ENCODE measurements at regions not wholly inside any gene's neighbourhood (a gene's known extent, or its start where the extent isn't known, plus 50 kb on each side); places are given as distances from the start of the nearest gene placed in this dataset.

DNA sequence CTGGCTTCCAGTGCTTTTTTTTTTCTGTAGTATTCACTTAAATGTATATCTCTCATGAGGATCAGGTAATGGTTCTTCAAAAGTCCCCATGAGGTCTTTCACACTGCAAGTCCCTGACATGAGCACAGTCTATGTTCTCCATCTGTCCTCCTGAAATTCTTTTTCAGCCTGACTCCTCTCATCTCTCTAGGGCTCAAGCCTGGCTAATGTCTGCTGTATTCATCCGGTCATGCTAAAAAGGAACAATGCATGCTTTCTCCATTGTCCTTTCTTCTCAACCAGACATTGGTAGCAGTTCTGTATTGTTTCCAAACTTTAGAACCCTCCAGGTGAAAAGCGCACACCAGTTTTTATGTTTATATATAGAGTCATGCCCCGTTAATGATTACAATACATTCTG, 368.3 kb upstream of the OLFM3 start:
- no CpG with 5 or more reads among the region's 3 CpGs for WGBS (ENCODE audit: insufficient coverage, insufficient read length)

DNA sequence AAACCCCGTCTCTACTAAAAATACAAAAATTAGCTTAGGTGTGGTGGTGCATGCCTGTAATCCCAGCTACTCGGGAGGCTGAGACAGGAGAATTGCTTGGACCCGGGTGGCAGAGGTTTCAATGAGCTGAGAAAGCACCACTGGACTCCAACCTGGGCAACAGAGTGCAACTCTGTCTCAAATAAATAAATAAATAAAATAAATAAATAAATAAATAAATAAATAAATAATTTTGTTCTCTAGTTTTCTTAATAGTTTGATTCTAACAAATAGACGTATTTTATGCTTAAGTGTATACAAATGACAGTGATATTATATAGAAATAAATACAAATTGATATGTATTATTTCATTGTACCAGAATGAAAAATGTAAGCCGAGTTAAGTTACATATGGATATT, 339.9 kb upstream of the OLFM3 start:
- no CpG with 5 or more reads among the region's 5 CpGs for WGBS (ENCODE audit: insufficient coverage, insufficient read length)
- Histone ChIP-seq H3K9me3 (ENCODE audit: control insufficient read depth, insufficient read depth, low read length) (no peaks in the 10 kb centered on the region), H3K36me3 (ENCODE audit: control insufficient read depth, insufficient read depth, low read length) (no peaks in the 10 kb centered on the region)

More for the DNA sequence above, 368.3 kb upstream of the OLFM3 start:
- Histone ChIP-seq H3K4me1 (ENCODE audit: control insufficient read depth, insufficient read depth, low read length) (no peaks in the 10 kb centered on the region), H3K36me3 (ENCODE audit: control insufficient read depth, insufficient read depth, low read length) (no peaks in the 10 kb centered on the region), H3K9me3 (ENCODE audit: control insufficient read depth, insufficient read depth, low read length) (no peaks in the 10 kb centered on the region), H3K27ac (ENCODE audit: low read length) (no peak overlapping the region), H3K27me3 (ENCODE audit: control insufficient read depth, insufficient read depth, low read length) (no peaks in the 10 kb centered on the region), H3K4me3 (ENCODE audit: low read length) (no peak overlapping the region)
- DNase-seq (ENCODE audit: low read depth, low spot score) = no peak

GRCh38 chr1:102318104-102318806, 321.5 kb upstream of the OLFM3 start:
- Histone ChIP-seq H3K4me1 (ENCODE audit: control insufficient read depth, insufficient read depth, low read length) (no peaks in the 10 kb centered on the region), H3K36me3 (ENCODE audit: control insufficient read depth, insufficient read depth, low read length) (no peaks in the 10 kb centered on the region), H3K27me3 (ENCODE audit: control insufficient read depth, insufficient read depth, low read length) (no peaks in the 10 kb centered on the region), H3K4me3 (ENCODE audit: low read length) (no peak overlapping the region), H3K27ac (ENCODE audit: low read length) (no peak overlapping the region), H3K9me3 (ENCODE audit: control insufficient read depth, insufficient read depth, low read length) (no peaks in the 10 kb centered on the region)
- no peak for DNase-seq (ENCODE audit: low read depth, low spot score)
- no CpG with 5 or more reads among the region's 4 CpGs for WGBS (ENCODE audit: insufficient coverage, insufficient read length)

More for the DNA sequence above, 339.9 kb upstream of the OLFM3 start:
- Histone ChIP-seq H3K4me1 (ENCODE audit: control insufficient read depth, insufficient read depth, low read length) (no peaks in the 10 kb centered on the region), H3K27me3 (ENCODE audit: control insufficient read depth, insufficient read depth, low read length) (no peaks in the 10 kb centered on the region), H3K4me3 (ENCODE audit: low read length) (no peak overlapping the region), H3K27ac (ENCODE audit: low read length) (no peak overlapping the region)
- no peak for DNase-seq (ENCODE audit: low read depth, low spot score)

DNA sequence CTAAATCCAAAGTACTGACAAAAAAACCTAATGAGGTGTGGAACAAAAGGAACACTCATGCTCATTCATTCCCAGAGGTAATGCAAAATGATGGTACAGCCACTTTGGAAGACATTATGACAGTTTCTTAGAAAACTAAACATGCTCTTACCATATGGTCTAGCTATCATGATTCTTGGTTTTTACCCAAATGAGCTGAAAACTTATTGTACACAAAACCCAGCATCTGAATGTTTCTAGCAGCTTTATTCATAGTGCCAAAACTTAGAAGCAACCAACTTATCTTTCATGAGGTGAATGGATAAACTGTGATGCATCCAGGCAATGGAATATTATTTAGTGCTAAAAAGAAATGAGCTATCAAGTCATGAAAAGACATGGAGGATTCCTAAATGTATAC, 318.4 kb upstream of the OLFM3 start:
- no peak overlapping the region for H3K4me3 ChIP-seq (ENCODE audit: low read length)
- no peak for DNase-seq (ENCODE audit: low read depth, low spot score)

GRCh38 chr1:102296116-102296515, 299.4 kb upstream of the OLFM3 start:
- no peak overlapping the region for H3K4me3 ChIP-seq (ENCODE audit: low read length)
- no peak overlapping the region for H3K27ac ChIP-seq (ENCODE audit: low read length)
- no peaks in the 10 kb centered on the region for H3K4me1 ChIP-seq (ENCODE audit: control insufficient read depth, insufficient read depth, low read length)
- no peaks in the 10 kb centered on the region for H3K27me3 ChIP-seq (ENCODE audit: control insufficient read depth, insufficient read depth, low read length)
- DNase-seq (ENCODE audit: low read depth, low spot score) = no peak
- H3K9me3 ChIP-seq (ENCODE audit: control insufficient read depth, insufficient read depth, low read length) = no peaks in the 10 kb centered on the region
- no CpG with 5 or more reads among the region's 3 CpGs for WGBS (ENCODE audit: insufficient coverage, insufficient read length)
- no peaks in the 10 kb centered on the region for H3K36me3 ChIP-seq (ENCODE audit: control insufficient read depth, insufficient read depth, low read length)

More for the DNA sequence above, 318.4 kb upstream of the OLFM3 start:
- Histone ChIP-seq H3K36me3 (ENCODE audit: control insufficient read depth, insufficient read depth, low read length) (no peaks in the 10 kb centered on the region), H3K27me3 (ENCODE audit: control insufficient read depth, insufficient read depth, low read length) (no peaks in the 10 kb centered on the region), H3K4me1 (ENCODE audit: control insufficient read depth, insufficient read depth, low read length) (no peaks in the 10 kb centered on the region), H3K27ac (ENCODE audit: low read length) (no peak overlapping the region), H3K9me3 (ENCODE audit: control insufficient read depth, insufficient read depth, low read length) (no peaks in the 10 kb centered on the region)

DNA sequence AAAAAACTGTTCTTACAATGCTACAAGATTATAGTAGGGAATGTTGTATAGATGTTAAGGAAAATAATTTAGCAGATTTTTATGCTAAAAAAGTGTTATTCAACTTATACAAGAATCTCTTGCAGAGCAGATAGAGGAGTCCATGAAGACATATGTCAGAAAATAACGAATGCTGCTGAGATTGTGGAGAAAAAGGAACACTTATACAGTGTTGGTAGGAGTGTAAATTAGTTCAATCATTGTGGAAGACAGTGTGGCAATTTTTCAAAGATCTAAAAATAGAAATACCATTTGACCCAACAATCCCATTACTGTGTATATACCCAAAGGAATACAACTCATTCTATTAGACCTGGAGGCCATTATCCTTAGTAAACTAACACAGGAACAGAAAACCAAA, 286.2 kb upstream of the OLFM3 start:
- Histone ChIP-seq H3K36me3 (ENCODE audit: control insufficient read depth, insufficient read depth, low read length) (no peaks in the 10 kb centered on the region), H3K27ac (ENCODE audit: low read length) (no peak overlapping the region), H3K4me3 (ENCODE audit: low read length) (no peak overlapping the region), H3K27me3 (ENCODE audit: control insufficient read depth, insufficient read depth, low read length) (no peaks in the 10 kb centered on the region), H3K9me3 (ENCODE audit: control insufficient read depth, insufficient read depth, low read length) (no peaks in the 10 kb centered on the region), H3K4me1 (ENCODE audit: control insufficient read depth, insufficient read depth, low read length) (no peaks in the 10 kb centered on the region)
- DNase-seq (ENCODE audit: low read depth, low spot score) = no peak
- WGBS (ENCODE audit: insufficient coverage, insufficient read length) = no CpG with 5 or more reads among the region's 1 CpG

DNA sequence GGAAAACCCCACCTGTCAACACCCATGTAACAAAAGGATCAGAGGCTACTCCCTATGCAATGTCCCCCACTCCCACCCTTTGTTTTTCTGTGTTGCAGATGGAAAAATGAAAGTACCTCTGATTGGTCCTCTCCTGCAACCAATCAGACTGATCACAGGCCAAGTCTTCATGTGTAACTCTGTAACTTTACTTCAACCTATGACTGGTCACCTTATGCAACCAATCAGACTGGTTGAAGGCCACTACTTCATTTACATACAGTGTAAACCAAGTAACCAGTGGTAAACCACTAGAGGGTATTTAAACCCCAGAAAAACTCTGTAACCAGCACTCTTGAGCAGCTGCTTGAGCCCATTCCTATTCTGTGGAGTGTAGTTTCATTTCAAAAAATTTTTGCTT, 266.3 kb upstream of the OLFM3 start:
- H3K27me3 ChIP-seq (ENCODE audit: control insufficient read depth, insufficient read depth, low read length) = no peaks in the 10 kb centered on the region
- no peaks in the 10 kb centered on the region for H3K9me3 ChIP-seq (ENCODE audit: control insufficient read depth, insufficient read depth, low read length)
- H3K36me3 ChIP-seq (ENCODE audit: control insufficient read depth, insufficient read depth, low read length) = no peaks in the 10 kb centered on the region
- H3K4me3 ChIP-seq (ENCODE audit: low read length) = no peak overlapping the region
- no peaks in the 10 kb centered on the region for H3K4me1 ChIP-seq (ENCODE audit: control insufficient read depth, insufficient read depth, low read length)
- DNase-seq (ENCODE audit: low read depth, low spot score) = no peak
- no peak overlapping the region for H3K27ac ChIP-seq (ENCODE audit: low read length)

- WGBS (ENCODE audit: insufficient coverage, insufficient read length) = no CpG with 5 or more reads among the region's 4 CpGs
- Histone ChIP-seq H3K4me3 (ENCODE audit: low read length) (no peak overlapping the region), H3K36me3 (ENCODE audit: control insufficient read depth, insufficient read depth, low read length) (no peaks in the 10 kb centered on the region), H3K9me3 (ENCODE audit: control insufficient read depth, insufficient read depth, low read length) (no peaks in the 10 kb centered on the region), H3K27ac (ENCODE audit: low read length) (no peak overlapping the region), H3K27me3 (ENCODE audit: control insufficient read depth, insufficient read depth, low read length) (no peaks in the 10 kb centered on the region), H3K4me1 (ENCODE audit: control insufficient read depth, insufficient read depth, low read length) (no peaks in the 10 kb centered on the region)
- DNase-seq (ENCODE audit: low read depth, low spot score) = no peak
Measured at GRCh38 chr1:102252731-102253505, 256.2 kb upstream of the OLFM3 start.

GRCh38 chr1:102241431-102242338, 245.0 kb upstream of the OLFM3 start:
- no peaks in the 10 kb centered on the region for H3K9me3 ChIP-seq (ENCODE audit: control insufficient read depth, insufficient read depth, low read length)
- H3K4me1 ChIP-seq (ENCODE audit: control insufficient read depth, insufficient read depth, low read length) = 0 out of 2 replicates have a peak, but pooled peaks cover 1% of the 10 kb centered on the region
- H3K27ac ChIP-seq (ENCODE audit: low read length) = no peak overlapping the region
- WGBS (ENCODE audit: insufficient coverage, insufficient read length) = no CpG with 5 or more reads among the region's 4 CpGs
- no peak for DNase-seq (ENCODE audit: low read depth, low spot score)
- no peaks in the 10 kb centered on the region for H3K36me3 ChIP-seq (ENCODE audit: control insufficient read depth, insufficient read depth, low read length)
- H3K27me3 ChIP-seq (ENCODE audit: control insufficient read depth, insufficient read depth, low read length) = no peaks in the 10 kb centered on the region
- H3K4me3 ChIP-seq (ENCODE audit: low read length) = no peak overlapping the region

DNA sequence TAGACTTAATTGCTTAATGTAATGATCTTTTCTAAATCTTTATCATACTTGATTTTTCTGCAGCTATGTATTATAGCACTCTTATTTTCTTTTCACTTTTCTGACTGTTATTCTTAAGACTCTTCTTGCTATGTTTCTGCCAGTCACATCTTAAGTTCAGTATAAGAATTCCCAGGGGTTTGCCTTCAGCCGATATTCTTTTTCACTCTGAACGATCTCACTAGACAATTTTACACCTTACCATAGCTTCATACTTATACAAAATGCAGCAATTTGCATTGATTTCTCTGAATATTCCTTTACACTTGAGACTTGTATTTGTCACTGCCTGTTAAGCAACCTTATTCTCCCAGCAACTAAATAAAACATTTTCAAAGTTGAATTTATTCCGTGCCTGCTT, 242.5 kb upstream of the OLFM3 start:
- H3K4me1 ChIP-seq (ENCODE audit: control insufficient read depth, insufficient read depth, low read length) = 0 out of 2 replicates have a peak, but pooled peaks cover 1% of the 10 kb centered on the region
- no peak overlapping the region for H3K4me3 ChIP-seq (ENCODE audit: low read length)
- H3K27me3 ChIP-seq (ENCODE audit: control insufficient read depth, insufficient read depth, low read length) = no peaks in the 10 kb centered on the region
- no peak for DNase-seq (ENCODE audit: low read depth, low spot score)
- WGBS (ENCODE audit: insufficient coverage, insufficient read length) = no CpG with 5 or more reads among the region's 3 CpGs
- no peaks in the 10 kb centered on the region for H3K9me3 ChIP-seq (ENCODE audit: control insufficient read depth, insufficient read depth, low read length)
- H3K36me3 ChIP-seq (ENCODE audit: control insufficient read depth, insufficient read depth, low read length) = no peaks in the 10 kb centered on the region
- H3K27ac ChIP-seq (ENCODE audit: low read length) = no peak overlapping the region
